Fibroblast of lung (primary cell): ENCODE measurements at regions not wholly inside any gene's neighbourhood (a gene's known extent, or its start where the extent isn't known, plus 50 kb on each side); places are given as distances from the start of the nearest gene placed in this dataset.

ENCODE experiments used
- DNase-seq, 2 donors: peaks; one replicate each; pipeline versions ENCODE4 v3.0.0 to v3.0.0-alpha.2; 2010; ENCODE audit warnings: low read depth in 2 of 2
- H2AFZ ChIP-seq: 2 replicates; pipeline ENCODE4 v1.5.1; 2012; ENCODE audit warnings: low read length, control low read depth, inconsistent platforms
- H3K27ac ChIP-seq: 2 replicates; pipeline ENCODE4 v1.5.1; 2011; ENCODE audit warnings: low read length, control low read depth; ENCODE audit not compliant: insufficient read depth
- H3K27me3 ChIP-seq: 2 replicates; pipeline ENCODE4 v1.5.1; 2011; ENCODE audit warnings: mild to moderate bottlenecking, low read length; ENCODE audit not compliant: control insufficient read depth, insufficient read depth
- H3K36me3 ChIP-seq: 2 replicates; pipeline ENCODE4 v1.5.1; 2011; ENCODE audit warnings: low read length; ENCODE audit not compliant: control insufficient read depth, insufficient read depth
- H3K4me1 ChIP-seq: 2 replicates; pipeline ENCODE4 v1.5.1; 2011; ENCODE audit warnings: low read length; ENCODE audit not compliant: control insufficient read depth, insufficient read depth; ENCODE audit errors: extremely low read depth
- H3K4me2 ChIP-seq: 2 replicates; pipeline ENCODE4 v1.5.1; 2011; ENCODE audit warnings: low read length, control low read depth; ENCODE audit not compliant: insufficient read depth; ENCODE audit errors: extremely low read depth
- H3K4me3 ChIP-seq, 4 experiments: fragments of 200-600 bp in 1 of 4; sonication (generic) in 1 of 4; replicated peaks in 1 of 4; 2 replicates each; pipeline ENCODE4 v1.5.1; 2011 to 2016; ENCODE audit warnings: low read length in 4 of 4, low read depth in 3 of 4, mild to moderate bottlenecking in 3 of 4, control low read depth in 2 of 4, inconsistent platforms in 1 of 4, mixed read lengths in 1 of 4; ENCODE audit not compliant: insufficient read depth in 1 of 4; ENCODE audit errors: control extremely low read depth in 1 of 4
- H3K79me2 ChIP-seq: 2 replicates; pipeline ENCODE4 v1.5.1; 2012; ENCODE audit warnings: mild to moderate bottlenecking, low read length, inconsistent platforms; ENCODE audit not compliant: control insufficient read depth, insufficient read depth
- H3K9ac ChIP-seq: 2 replicates; pipeline ENCODE4 v1.5.1; 2011; ENCODE audit warnings: mild to moderate bottlenecking, low read length, control low read depth; ENCODE audit not compliant: insufficient read depth
- H3K9me3 ChIP-seq: 2 replicates; pipeline ENCODE4 v1.5.1; 2012; ENCODE audit warnings: low read depth, low read length; ENCODE audit not compliant: control insufficient read depth, insufficient read depth
- H4K20me1 ChIP-seq: 2 replicates; pipeline ENCODE4 v1.5.1; 2011; ENCODE audit warnings: low read length; ENCODE audit not compliant: control insufficient read depth, insufficient read depth; ENCODE audit errors: extremely low read depth
- CTCF ChIP-seq, 2 donors: IDR thresholded peaks in 1 of 2; conservative IDR thresholded peaks in 1 of 2; 1 replicate in 1 of 2; 2 replicates in 1 of 2; pipeline ENCODE4 v1.5.1; 2011 to 2012; ENCODE audit warnings: low read length in 2 of 2, control low read depth in 1 of 2, inconsistent platforms in 1 of 2, low read depth in 1 of 2, mild to moderate bottlenecking in 1 of 2
- EZH2 ChIP-seq: IDR thresholded peaks from 2 replicates; pipeline ENCODE4 v1.5.1; 2012; ENCODE audit warnings: low read length, control low read depth, mild to moderate bottlenecking; ENCODE audit errors: missing control alignments

DNA sequence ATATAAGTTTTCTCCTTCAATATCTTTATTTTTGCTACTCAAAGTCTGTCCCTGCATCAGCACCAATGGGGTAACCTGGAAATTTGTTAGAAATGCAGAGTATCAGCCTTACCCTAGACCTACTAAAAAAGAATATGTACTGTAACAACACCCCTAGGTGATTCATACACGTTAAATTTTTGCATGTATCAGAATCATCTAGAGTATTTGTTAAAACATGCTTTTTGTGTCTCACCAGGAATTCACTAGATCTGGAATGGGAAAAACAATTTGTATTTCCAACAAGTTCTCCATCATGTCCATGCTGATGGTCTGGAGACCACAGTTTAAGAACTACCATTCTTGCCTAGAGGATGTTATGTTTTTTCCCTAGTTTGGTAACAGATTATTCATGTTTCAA lies 196.0 kb upstream of the EDNRA start:
- H3K9me3 ChIP-seq, result no peaks in the 10 kb centered on the region
- no peak overlapping the region for H3K4me3 ChIP-seq
- H2AFZ ChIP-seq, result no peak overlapping the region
- no peaks in the 10 kb centered on the region for H3K79me2 ChIP-seq
- H3K4me2 ChIP-seq, result no peak overlapping the region
- no peaks in the 10 kb centered on the region for H3K4me1 ChIP-seq
- no peak for DNase-seq
- H3K9ac ChIP-seq, result no peak overlapping the region
- H4K20me1 ChIP-seq, result no peaks in the 10 kb centered on the region
- H3K36me3 ChIP-seq, result no peaks in the 10 kb centered on the region
- no peaks in the 10 kb centered on the region for H3K27me3 ChIP-seq
- H3K27ac ChIP-seq, result no peak overlapping the region
- no peak for TF ChIP-seq EZH2
- TF ChIP-seq CTCF (conservative IDR thresholded peaks at IDR 0.05 in 1 of 2, IDR thresholded peaks at IDR 0.05 in 1 of 2; ENCODE audit: low read depth in 1 of 2, low read length in 2 of 2), result no peak

DNA sequence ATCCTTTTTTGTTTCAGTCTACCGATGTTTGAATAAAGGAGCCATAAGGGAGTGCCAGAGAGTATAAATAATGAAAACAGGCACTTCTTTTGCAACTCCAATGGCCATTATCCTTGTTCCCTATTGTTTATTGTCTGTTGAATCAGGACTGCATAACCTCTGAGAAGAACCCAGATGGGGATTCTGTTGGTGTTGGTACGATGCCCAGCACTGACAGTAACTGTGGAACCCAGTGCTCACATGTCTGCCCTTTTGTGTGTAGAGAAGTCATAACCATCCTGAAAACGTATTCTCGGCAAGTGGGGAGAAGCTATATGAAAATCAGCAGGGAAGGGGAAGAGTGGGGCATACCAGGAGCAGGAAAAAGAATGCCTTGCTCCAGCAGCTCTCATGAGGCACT lies 195.1 kb upstream of the EDNRA start:
- Histone ChIP-seq H3K4me1 (no peaks in the 10 kb centered on the region), H3K9me3 (no peaks in the 10 kb centered on the region), H3K79me2 (no peaks in the 10 kb centered on the region), H3K36me3 (no peaks in the 10 kb centered on the region), H3K9ac (no peak overlapping the region), H2AFZ (no peak overlapping the region), H3K27ac (no peak overlapping the region), H3K27me3 (no peaks in the 10 kb centered on the region), H4K20me1 (no peaks in the 10 kb centered on the region), H3K4me3 (no peak overlapping the region), H3K4me2 (no peak overlapping the region)
- TF ChIP-seq EZH2 (no peak), CTCF (conservative IDR thresholded peaks at IDR 0.05 in 1 of 2, IDR thresholded peaks at IDR 0.05 in 1 of 2; ENCODE audit: low read depth in 1 of 2, low read length in 2 of 2) (no peak)
- DNase-seq, result peak; percentile 19 to 20

DNA sequence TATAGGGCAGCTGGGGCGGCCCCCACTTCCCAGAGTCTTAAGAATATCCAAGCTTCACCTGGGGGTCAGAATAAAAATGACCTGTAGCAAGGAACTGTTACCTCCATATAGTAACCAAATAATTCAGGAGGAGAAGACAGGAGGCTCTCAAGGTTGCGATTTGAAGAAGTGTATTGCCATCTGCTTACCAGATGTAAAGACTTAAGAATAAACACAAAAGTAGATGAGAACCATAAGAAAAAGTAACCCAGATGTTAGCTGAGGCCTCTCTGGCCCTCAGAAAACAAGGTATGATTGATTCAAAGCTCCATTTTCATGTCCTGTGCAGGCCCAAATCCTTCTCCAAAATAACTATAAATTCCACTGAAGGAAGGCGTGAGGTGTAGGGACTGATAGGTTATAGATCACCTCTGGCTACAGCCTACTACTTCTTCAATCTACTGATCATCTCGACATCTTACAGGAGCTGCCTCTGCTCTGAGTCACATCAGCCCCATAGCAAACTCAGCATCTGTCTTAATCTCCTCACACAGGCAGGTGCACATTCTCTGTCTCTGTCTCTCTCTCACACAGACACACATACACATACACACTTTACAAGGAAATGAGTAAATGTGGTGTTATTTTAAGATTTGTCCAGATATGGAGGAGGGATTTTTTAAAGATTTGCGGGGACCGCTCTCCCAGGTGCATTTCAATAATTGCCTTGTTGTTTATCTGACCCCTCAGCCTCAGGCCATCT lies 193.9 kb upstream of the EDNRA start:
- Histone ChIP-seq H3K4me3 (no peak overlapping the region), H3K27ac (no peak overlapping the region), H3K9ac (no peak overlapping the region), H2AFZ (no peak overlapping the region), H3K79me2 (no peaks in the 10 kb centered on the region), H3K27me3 (no peaks in the 10 kb centered on the region), H3K36me3 (no peaks in the 10 kb centered on the region), H3K4me2 (no peak overlapping the region), H3K4me1 (no peaks in the 10 kb centered on the region), H4K20me1 (no peaks in the 10 kb centered on the region), H3K9me3 (no peaks in the 10 kb centered on the region)
- no peak for TF ChIP-seq CTCF (conservative IDR thresholded peaks at IDR 0.05 in 1 of 2, IDR thresholded peaks at IDR 0.05 in 1 of 2; ENCODE audit: low read depth in 1 of 2, low read length in 2 of 2)
- TF ChIP-seq EZH2, result no peak
- no peak for DNase-seq
